ENCODE measurements at regions not wholly inside any gene's neighbourhood (a gene's known extent, or its start where the extent isn't known, plus 50 kb on each side); places are given as distances from the start of the nearest gene placed in this dataset.

- TF ChIP-seq, protein P1, sequence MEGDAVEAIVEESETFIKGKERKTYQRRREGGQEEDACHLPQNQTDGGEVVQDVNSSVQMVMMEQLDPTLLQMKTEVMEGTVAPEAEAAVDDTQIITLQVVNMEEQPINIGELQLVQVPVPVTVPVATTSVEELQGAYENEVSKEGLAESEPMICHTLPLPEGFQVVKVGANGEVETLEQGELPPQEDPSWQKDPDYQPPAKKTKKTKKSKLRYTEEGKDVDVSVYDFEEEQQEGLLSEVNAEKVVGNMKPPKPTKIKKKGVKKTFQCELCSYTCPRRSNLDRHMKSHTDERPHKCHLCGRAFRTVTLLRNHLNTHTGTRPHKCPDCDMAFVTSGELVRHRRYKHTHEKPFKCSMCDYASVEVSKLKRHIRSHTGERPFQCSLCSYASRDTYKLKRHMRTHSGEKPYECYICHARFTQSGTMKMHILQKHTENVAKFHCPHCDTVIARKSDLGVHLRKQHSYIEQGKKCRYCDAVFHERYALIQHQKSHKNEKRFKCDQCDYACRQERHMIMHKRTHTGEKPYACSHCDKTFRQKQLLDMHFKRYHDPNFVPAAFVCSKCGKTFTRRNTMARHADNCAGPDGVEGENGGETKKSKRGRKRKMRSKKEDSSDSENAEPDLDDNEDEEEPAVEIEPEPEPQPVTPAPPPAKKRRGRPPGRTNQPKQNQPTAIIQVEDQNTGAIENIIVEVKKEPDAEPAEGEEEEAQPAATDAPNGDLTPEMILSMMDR (IDR thresholded peaks at IDR 0.05): no peak
- no peak for TF ChIP-seq ZFX (IDR thresholded peaks at IDR 0.05; ENCODE audit: borderline replicate concordance)
Measured at GRCh38 chr2:6073191-6074088, 381.3 kb downstream of the SOX11 start.

Data from 22Rv1 (cell line).